ENCODE measurements at regions not wholly inside any gene's neighbourhood (a gene's known extent, or its start where the extent isn't known, plus 50 kb on each side); places are given as distances from the start of the nearest gene placed in this dataset.

DNA sequence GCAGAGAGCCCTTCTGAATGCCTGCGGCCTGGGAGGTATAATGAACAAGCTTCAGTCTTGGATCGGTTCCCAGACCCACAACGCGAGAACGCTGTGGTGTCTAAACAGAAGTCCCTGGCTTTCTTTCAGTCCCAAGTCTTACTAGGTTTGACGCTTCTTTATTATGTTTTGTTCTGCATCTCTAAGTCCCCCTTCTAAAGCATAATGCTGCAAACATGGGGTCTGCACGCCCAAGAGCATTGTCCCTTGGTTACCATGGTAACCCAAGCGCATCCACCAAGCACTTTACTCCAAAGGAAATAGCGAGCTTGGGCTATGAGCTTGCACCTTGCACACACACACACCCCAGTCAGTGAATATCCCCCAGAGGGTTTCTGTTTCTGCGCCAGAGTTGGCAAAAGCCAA, 193.7 kb downstream of the INO80D start:
- in situ Hi-C loops (cut with MboI; ENCODE audit: low sequenced_read_pairs in 4 of 4) (loop anchor here in 1 of 4 donors (25.0 kb wide), 1 partner anchor 105 kb away; no protein-coding TSS in a partner anchor), intact Hi-C loops (cut with DNase I; ENCODE audit: low total_unique reads) (no loop called here)
- H3K4me3 ChIP-seq: no peak overlapping the region
- H3K4me1 ChIP-seq: no peaks in the 10 kb centered on the region
- no peaks in the 10 kb centered on the region for H3K27me3 ChIP-seq
- H3K27ac ChIP-seq: no peak overlapping the region
- ATAC-seq: no peak
- H3K36me3 ChIP-seq: no peaks in the 10 kb centered on the region
- H3K9me3 ChIP-seq: no peaks in the 10 kb centered on the region
- no peak for DNase-seq
- TF ChIP-seq, protein P1, sequence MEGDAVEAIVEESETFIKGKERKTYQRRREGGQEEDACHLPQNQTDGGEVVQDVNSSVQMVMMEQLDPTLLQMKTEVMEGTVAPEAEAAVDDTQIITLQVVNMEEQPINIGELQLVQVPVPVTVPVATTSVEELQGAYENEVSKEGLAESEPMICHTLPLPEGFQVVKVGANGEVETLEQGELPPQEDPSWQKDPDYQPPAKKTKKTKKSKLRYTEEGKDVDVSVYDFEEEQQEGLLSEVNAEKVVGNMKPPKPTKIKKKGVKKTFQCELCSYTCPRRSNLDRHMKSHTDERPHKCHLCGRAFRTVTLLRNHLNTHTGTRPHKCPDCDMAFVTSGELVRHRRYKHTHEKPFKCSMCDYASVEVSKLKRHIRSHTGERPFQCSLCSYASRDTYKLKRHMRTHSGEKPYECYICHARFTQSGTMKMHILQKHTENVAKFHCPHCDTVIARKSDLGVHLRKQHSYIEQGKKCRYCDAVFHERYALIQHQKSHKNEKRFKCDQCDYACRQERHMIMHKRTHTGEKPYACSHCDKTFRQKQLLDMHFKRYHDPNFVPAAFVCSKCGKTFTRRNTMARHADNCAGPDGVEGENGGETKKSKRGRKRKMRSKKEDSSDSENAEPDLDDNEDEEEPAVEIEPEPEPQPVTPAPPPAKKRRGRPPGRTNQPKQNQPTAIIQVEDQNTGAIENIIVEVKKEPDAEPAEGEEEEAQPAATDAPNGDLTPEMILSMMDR (IDR thresholded peaks at IDR 0.05 in 4 of 5, conservative IDR thresholded peaks at IDR 0.05 in 1 of 5): no peak
- no peak for TF ChIP-seq POLR2A (IDR thresholded peaks at IDR 0.05)

DNA sequence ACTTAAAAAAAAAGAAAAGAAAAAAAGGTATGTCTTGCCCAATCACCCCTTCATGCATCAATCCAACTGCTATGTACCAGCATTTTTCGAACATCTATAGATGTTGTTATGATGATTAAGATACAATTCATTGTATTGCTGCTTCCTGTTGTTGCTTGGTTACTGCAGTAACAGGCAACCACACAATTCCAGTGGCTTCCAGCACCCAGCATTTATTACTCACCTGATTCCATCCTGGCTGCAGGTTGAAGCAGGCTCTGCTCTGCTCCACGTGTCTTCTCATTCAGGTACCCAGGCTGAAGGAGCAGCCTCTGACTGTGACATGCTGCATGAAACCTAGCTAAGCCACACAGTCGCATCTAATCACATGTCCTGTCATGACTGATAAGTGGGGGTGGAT, 196.9 kb downstream of the INO80D start:
- no peaks in the 10 kb centered on the region for H3K4me1 ChIP-seq
- DNase-seq (no peak), ATAC-seq (no peak)
- H3K9me3 ChIP-seq: no peaks in the 10 kb centered on the region
- no peak overlapping the region for H3K4me3 ChIP-seq
- in situ Hi-C loops (cut with MboI; ENCODE audit: low sequenced_read_pairs in 4 of 4) (loop anchor here in 3 of 4 donors (5.0 to 25.0 kb wide), 3 partner anchors 102 to 117 kb away; no protein-coding TSS in a partner anchor), intact Hi-C loops (cut with DNase I; ENCODE audit: low total_unique reads) (no loop called here)
- no peaks in the 10 kb centered on the region for H3K36me3 ChIP-seq
- no peak overlapping the region for H3K27ac ChIP-seq
- H3K27me3 ChIP-seq: no peaks in the 10 kb centered on the region
- TF ChIP-seq, protein P1 (IDR thresholded peaks at IDR 0.05 in 4 of 5, conservative IDR thresholded peaks at IDR 0.05 in 1 of 5): no peak
- no peak for TF ChIP-seq POLR2A (IDR thresholded peaks at IDR 0.05)

DNA sequence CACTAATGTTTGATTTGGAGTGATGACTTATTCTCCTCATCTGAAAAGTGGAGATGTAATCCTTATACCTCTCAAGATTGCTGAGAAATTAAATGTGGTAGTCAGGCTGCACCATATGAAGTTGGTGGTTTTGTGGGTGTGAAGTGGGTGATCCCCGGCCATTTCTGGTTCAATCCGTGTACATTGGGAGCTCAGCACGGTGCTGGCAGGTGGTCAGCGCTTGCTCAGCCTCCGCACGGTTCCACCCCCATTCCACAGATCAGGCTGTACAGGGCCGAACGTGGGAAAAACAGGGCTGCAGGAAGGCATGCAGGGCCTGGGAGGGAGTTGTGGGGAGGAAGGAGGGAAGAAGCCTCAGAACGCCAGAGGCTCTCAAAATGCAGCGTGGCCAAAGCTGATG, 198.3 kb downstream of the INO80D start:
- Histone ChIP-seq H3K27me3 (no peaks in the 10 kb centered on the region), H3K4me1 (no peaks in the 10 kb centered on the region), H3K4me3 (no peak overlapping the region), H3K9me3 (no peaks in the 10 kb centered on the region), H3K36me3 (no peaks in the 10 kb centered on the region), H3K27ac (no peak overlapping the region)
- TF ChIP-seq, protein P1 (IDR thresholded peaks at IDR 0.05 in 4 of 5, conservative IDR thresholded peaks at IDR 0.05 in 1 of 5): no peak
- TF ChIP-seq POLR2A (IDR thresholded peaks at IDR 0.05): no peak
- no peak for ATAC-seq
- DNase-seq: no peak
- in situ Hi-C loops (cut with MboI; ENCODE audit: low sequenced_read_pairs in 4 of 4): loop anchor here in 3 of 4 donors (5.0 to 25.0 kb wide), 3 partner anchors 100 to 115 kb away; no protein-coding TSS in a partner anchor
- intact Hi-C loops (cut with DNase I; ENCODE audit: low total_unique reads): no loop called here

DNA sequence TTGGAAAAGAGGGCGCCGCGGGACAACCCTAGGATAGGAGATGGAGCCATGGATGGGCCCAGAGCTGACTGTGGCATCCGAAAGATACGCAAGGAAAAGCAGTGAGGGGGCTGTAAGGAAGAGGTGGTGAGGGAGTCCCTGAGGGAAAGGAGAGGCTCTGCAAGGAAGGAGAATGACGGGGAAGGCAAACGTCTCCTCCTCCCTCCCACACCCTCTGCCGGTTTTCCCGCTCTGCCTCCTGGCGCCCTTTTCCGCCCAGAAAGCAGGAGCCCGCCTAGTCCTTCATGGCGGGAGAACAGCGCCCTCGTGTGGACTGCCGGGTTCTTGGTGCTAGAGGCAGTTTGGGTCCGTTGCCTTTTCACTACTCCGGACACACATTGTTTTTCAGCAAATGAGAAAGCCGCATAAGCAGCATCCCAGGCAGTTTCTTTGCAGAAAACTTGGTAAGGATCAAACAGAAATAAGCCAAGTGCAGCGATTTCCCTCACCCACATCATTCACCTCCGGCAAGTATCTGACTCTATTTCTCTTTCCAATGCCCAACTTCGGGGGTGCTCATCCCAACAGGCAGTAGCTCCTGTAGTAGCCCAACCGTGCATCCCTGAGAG, 200.4 kb downstream of the INO80D start:
- H3K9me3 ChIP-seq: no peaks in the 10 kb centered on the region
- H3K36me3 ChIP-seq: no peaks in the 10 kb centered on the region
- in situ Hi-C loops (cut with MboI; ENCODE audit: low sequenced_read_pairs in 4 of 4) (loop anchor here in 3 of 4 donors (5.0 to 25.0 kb wide), 3 partner anchors 98 to 113 kb away; no protein-coding TSS in a partner anchor), intact Hi-C loops (cut with DNase I; ENCODE audit: low total_unique reads) (loop anchor here (1.0 to 2.0 kb wide), 2 partner anchors 109 to 119 kb away; no protein-coding TSS in a partner anchor)
- H3K4me3 ChIP-seq: no peak overlapping the region
- H3K27me3 ChIP-seq: no peaks in the 10 kb centered on the region
- no peaks in the 10 kb centered on the region for H3K4me1 ChIP-seq
- ATAC-seq (peak; percentile 56 to 73), DNase-seq (peak; percentile 26 to 57)
- no peak overlapping the region for H3K27ac ChIP-seq
- TF ChIP-seq, protein P1 (IDR thresholded peaks at IDR 0.05 in 4 of 5, conservative IDR thresholded peaks at IDR 0.05 in 1 of 5): peak; percentile 71 to 83 (median 75)
- no peak for TF ChIP-seq POLR2A (IDR thresholded peaks at IDR 0.05)

Measured in gastrocnemius medialis (tissue), 4 donors.